IPS-15b (cell line): ENCODE measurements at regions not wholly inside any gene's neighbourhood (a gene's known extent, or its start where the extent isn't known, plus 50 kb on each side); places are given as distances from the start of the nearest gene placed in this dataset.

Source experiments
- H3K27me3 ChIP-seq: one replicate; pipeline ENCODE4 v1.6.1; 2013; ENCODE audit warnings: low read length; ENCODE audit not compliant: control insufficient read depth, insufficient read depth
- H3K36me3 ChIP-seq: one replicate; pipeline ENCODE4 v1.6.1; 2013; ENCODE audit warnings: low read length; ENCODE audit not compliant: control insufficient read depth, insufficient read depth
- H3K4me1 ChIP-seq: one replicate; pipeline ENCODE4 v1.6.1; 2013; ENCODE audit warnings: mild to moderate bottlenecking, low read length; ENCODE audit not compliant: control insufficient read depth, insufficient read depth
- H3K4me3 ChIP-seq: one replicate; pipeline ENCODE4 v1.5.1; 2013; ENCODE audit warnings: low read depth, low read length
- H3K9ac ChIP-seq: one replicate; pipeline ENCODE4 v1.6.1; 2013; ENCODE audit warnings: low read depth, mild to moderate bottlenecking, low read length
- H3K9me3 ChIP-seq: one replicate; pipeline ENCODE4 v1.6.1; 2013; ENCODE audit warnings: mild to moderate bottlenecking, low read length; ENCODE audit not compliant: control insufficient read depth, insufficient read depth

- Histone ChIP-seq H3K27me3 (no peaks in the 10 kb centered on the region), H3K4me1 (no peaks in the 10 kb centered on the region), H3K4me3 (no peak overlapping the region), H3K9me3 (no peaks in the 10 kb centered on the region), H3K9ac (no peak overlapping the region), H3K36me3 (no peaks in the 10 kb centered on the region)
Observed at GRCh38 chr3:41035456-41036022, 163.8 kb upstream of the CTNNB1 start.

- H3K9ac ChIP-seq = no peak overlapping the region
- H3K4me3 ChIP-seq = no peak overlapping the region
- no peaks in the 10 kb centered on the region for H3K9me3 ChIP-seq
- no peaks in the 10 kb centered on the region for H3K36me3 ChIP-seq
- H3K27me3 ChIP-seq = no peaks in the 10 kb centered on the region
- no peaks in the 10 kb centered on the region for H3K4me1 ChIP-seq
Observed at GRCh38 chr3:41037651-41038334, 161.5 kb upstream of the CTNNB1 start.

DNA sequence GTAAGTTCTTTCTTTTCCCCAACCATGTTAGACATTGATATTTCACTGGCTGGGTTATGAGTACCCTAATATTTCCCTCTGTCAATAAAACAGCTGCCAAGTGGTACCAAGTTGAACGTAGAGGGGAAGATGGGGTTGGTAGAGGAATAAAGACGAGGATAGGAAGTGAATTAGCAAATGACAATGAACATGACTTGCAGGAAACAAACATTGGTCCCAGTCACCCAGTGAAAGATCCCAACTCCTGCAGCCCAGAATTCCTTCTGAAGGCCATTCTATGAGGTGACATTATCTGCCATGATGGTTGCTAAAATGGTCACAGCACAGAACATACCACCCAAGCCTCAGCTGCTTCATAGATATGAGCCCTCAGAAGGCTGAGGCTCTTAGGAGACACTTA is 159.0 kb upstream of the CTNNB1 start:
- Histone ChIP-seq H3K36me3 (no peaks in the 10 kb centered on the region), H3K27me3 (no peaks in the 10 kb centered on the region), H3K4me3 (no peak overlapping the region), H3K9me3 (no peaks in the 10 kb centered on the region), H3K4me1 (no peaks in the 10 kb centered on the region), H3K9ac (no peak overlapping the region)

- Histone ChIP-seq H3K9ac (no peak overlapping the region), H3K9me3 (no peaks in the 10 kb centered on the region), H3K4me1 (no peaks in the 10 kb centered on the region), H3K36me3 (no peaks in the 10 kb centered on the region), H3K27me3 (no peaks in the 10 kb centered on the region), H3K4me3 (no peak overlapping the region)
Observed at GRCh38 chr3:41041462-41041861, 157.8 kb upstream of the CTNNB1 start.

GRCh38 chr3:41041899-41042298 is 157.4 kb upstream of the CTNNB1 start:
- Histone ChIP-seq H3K27me3 (no peaks in the 10 kb centered on the region), H3K4me3 (no peak overlapping the region), H3K9ac (no peak overlapping the region), H3K9me3 (no peaks in the 10 kb centered on the region), H3K4me1 (no peaks in the 10 kb centered on the region), H3K36me3 (no peaks in the 10 kb centered on the region)

- H3K36me3 ChIP-seq = no peaks in the 10 kb centered on the region
- no peaks in the 10 kb centered on the region for H3K4me1 ChIP-seq
- H3K9me3 ChIP-seq = no peaks in the 10 kb centered on the region
- no peak overlapping the region for H3K4me3 ChIP-seq
- H3K9ac ChIP-seq = no peak overlapping the region
- no peaks in the 10 kb centered on the region for H3K27me3 ChIP-seq
Observed at GRCh38 chr3:41044523-41044922, 154.8 kb upstream of the CTNNB1 start.

GRCh38 chr3:41045491-41045890 is 153.8 kb upstream of the CTNNB1 start:
- Histone ChIP-seq H3K9me3 (no peaks in the 10 kb centered on the region), H3K4me3 (no peak overlapping the region), H3K4me1 (no peaks in the 10 kb centered on the region), H3K36me3 (no peaks in the 10 kb centered on the region), H3K27me3 (no peaks in the 10 kb centered on the region), H3K9ac (no peak overlapping the region)

GRCh38 chr3:41050144-41050543 is 149.2 kb upstream of the CTNNB1 start:
- no peaks in the 10 kb centered on the region for H3K4me1 ChIP-seq
- no peaks in the 10 kb centered on the region for H3K27me3 ChIP-seq
- no peak overlapping the region for H3K4me3 ChIP-seq
- no peak overlapping the region for H3K9ac ChIP-seq
- no peaks in the 10 kb centered on the region for H3K36me3 ChIP-seq
- H3K9me3 ChIP-seq = no peaks in the 10 kb centered on the region

- Histone ChIP-seq H3K27me3 (no peaks in the 10 kb centered on the region), H3K36me3 (no peaks in the 10 kb centered on the region), H3K9me3 (no peaks in the 10 kb centered on the region), H3K4me3 (no peak overlapping the region), H3K9ac (no peak overlapping the region), H3K4me1 (no peaks in the 10 kb centered on the region)
Observed at GRCh38 chr3:41053220-41053619, 146.1 kb upstream of the CTNNB1 start.

GRCh38 chr3:41060106-41060505 is 139.2 kb upstream of the CTNNB1 start:
- no peaks in the 10 kb centered on the region for H3K9me3 ChIP-seq
- H3K36me3 ChIP-seq = no peaks in the 10 kb centered on the region
- no peak overlapping the region for H3K9ac ChIP-seq
- H3K4me1 ChIP-seq = no peaks in the 10 kb centered on the region
- no peaks in the 10 kb centered on the region for H3K27me3 ChIP-seq
- H3K4me3 ChIP-seq = no peak overlapping the region

- no peaks in the 10 kb centered on the region for H3K4me1 ChIP-seq
- H3K9ac ChIP-seq = no peak overlapping the region
- no peaks in the 10 kb centered on the region for H3K9me3 ChIP-seq
- H3K4me3 ChIP-seq = no peak overlapping the region
- H3K36me3 ChIP-seq = no peaks in the 10 kb centered on the region
- H3K27me3 ChIP-seq = no peaks in the 10 kb centered on the region
Observed at GRCh38 chr3:41064070-41064469, 135.2 kb upstream of the CTNNB1 start.

DNA sequence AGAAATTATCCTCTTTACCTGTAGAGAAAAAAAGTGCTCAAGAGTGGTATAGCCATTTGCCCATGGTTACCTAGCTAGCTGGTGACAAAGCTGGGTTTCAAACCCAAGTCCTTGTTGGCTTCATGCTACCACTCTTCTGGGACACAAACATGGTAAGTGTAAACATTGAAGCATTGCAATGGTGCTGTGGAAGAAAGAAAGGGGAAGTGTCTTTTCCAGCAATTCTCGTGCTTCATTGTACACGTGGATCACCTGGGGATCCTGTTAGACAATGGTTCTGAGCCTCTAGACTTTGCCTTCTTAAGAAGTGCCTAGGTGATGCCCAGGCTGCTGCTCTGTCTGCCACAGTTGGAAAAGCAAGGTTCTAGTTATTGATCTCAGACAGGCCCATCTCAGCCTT is 134.8 kb upstream of the CTNNB1 start:
- Histone ChIP-seq H3K4me3 (no peak overlapping the region), H3K9me3 (no peaks in the 10 kb centered on the region), H3K9ac (no peak overlapping the region), H3K4me1 (no peaks in the 10 kb centered on the region), H3K36me3 (no peaks in the 10 kb centered on the region), H3K27me3 (no peaks in the 10 kb centered on the region)
